Prostate gland (tissue), 2 donors: ENCODE measurements at regions not wholly inside any gene's neighbourhood (a gene's known extent, or its start where the extent isn't known, plus 50 kb on each side); places are given as distances from the start of the nearest gene placed in this dataset.

ENCODE experiments used
- CTCF ChIP-seq, 4 experiments: fragments of 200-600 bp in 2 of 4; fragments of 450-650 bp in 2 of 4; sonication (generic) in 2 of 4; IDR thresholded peaks; 1 replicate in 3 of 4; 2 replicates in 1 of 4; pipeline ENCODE4 v1.5.1; 2016 to 2019; ENCODE audit warnings: antibody characterized with exemption in 4 of 4, mild to moderate bottlenecking in 2 of 4, moderate library complexity in 2 of 4
- POLR2A ChIP-seq: fragments of 450-650 bp; IDR thresholded peaks from one replicate; pipeline ENCODE4 v1.6.1; 2016; ENCODE audit warnings: antibody characterized with exemption, mild to moderate bottlenecking
- POLR2AphosphoS5 ChIP-seq: sonication (generic); formaldehyde crosslinking; IDR thresholded peaks from one replicate; pipeline ENCODE4 v1.6.1; 2017; ENCODE audit warnings: antibody characterized with exemption

DNA sequence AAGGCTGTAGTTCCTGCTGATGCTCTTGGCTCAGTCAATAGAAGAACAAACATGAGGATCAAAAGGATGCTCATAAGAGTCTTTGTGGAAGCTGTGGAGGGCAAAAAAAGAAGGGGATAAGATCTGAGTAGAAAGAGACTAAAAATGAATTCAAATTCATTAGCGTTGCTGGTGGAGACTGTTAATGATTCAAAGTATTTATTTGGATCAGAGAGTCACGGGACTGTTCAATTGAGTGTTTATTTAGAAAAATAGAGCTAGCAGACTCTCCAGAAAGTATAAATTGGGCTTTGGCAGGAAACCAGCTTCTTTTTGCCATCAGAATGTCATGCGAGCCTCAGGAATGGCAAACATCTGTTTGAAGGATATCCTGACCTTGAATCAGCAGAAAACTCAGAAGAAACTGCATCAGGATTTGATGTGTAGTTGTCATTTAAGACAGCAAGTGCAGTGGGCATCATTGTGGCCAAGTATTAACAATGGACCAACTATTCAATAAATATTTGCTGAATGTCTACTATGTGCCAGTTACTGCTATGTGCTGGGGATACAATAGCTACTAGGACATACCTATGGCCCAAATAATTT lies 126.4 kb downstream of the TBC1D30 start:
- TF ChIP-seq POLR2A (no peak), CTCF (IDR thresholded peaks at IDR 0.05) (no peak), POLR2AphosphoS5 (no peak)
